OCI-LY3 (cell line): ENCODE measurements at regions not wholly inside any gene's neighbourhood (a gene's known extent, or its start where the extent isn't known, plus 50 kb on each side); places are given as distances from the start of the nearest gene placed in this dataset.

Experiments
- H2AFZ ChIP-seq: fragments of 200-600, 300-600 bp; shearing (Covaris generic); 2 replicates; pipeline ENCODE4 v1.6.0; 2014; ENCODE audit warnings: antibody characterized with exemption, low read depth, low read length
- H3K27ac ChIP-seq: fragments of 200-600, 300-600 bp; sonication (generic); 2 replicates; pipeline ENCODE4 v1.5.1; 2014; ENCODE audit warnings: mild to moderate bottlenecking, low read length, moderate library complexity, mixed read lengths
- H3K27me3 ChIP-seq: fragments of 200-600, 300-600 bp; sonication (generic); 2 replicates; pipeline ENCODE4 v1.6.1; 2014; ENCODE audit warnings: low read depth, low read length, mixed read lengths
- H3K36me3 ChIP-seq: fragments of 200-600, 300-600 bp; sonication (generic); replicated peaks from 2 replicates; pipeline ENCODE3; 2014; ENCODE audit warnings: low read depth, low read length, mixed read lengths
- H3K4me1 ChIP-seq: fragments of 300-600, 200-600 bp; sonication (generic); 2 replicates; pipeline ENCODE4 v1.6.1; 2014; ENCODE audit warnings: low read length, mixed read lengths
- H3K4me2 ChIP-seq: fragments of 200-600, 300-600 bp; sonication (generic); 2 replicates; pipeline ENCODE4 v1.6.1; 2014; ENCODE audit warnings: low read length, mixed read lengths
- H3K4me3 ChIP-seq: fragments of 300-600, 200-600 bp; sonication (generic); 2 replicates; pipeline ENCODE4 v1.5.1; 2014; ENCODE audit warnings: antibody characterized with exemption, mild to moderate bottlenecking, low read length, moderate library complexity
- H3K79me2 ChIP-seq: fragments of 300-600, 200-600 bp; shearing (Covaris generic); 2 replicates; pipeline ENCODE4 v1.6.1; 2014; ENCODE audit warnings: mild to moderate bottlenecking, low read length, mixed read lengths
- H3K9ac ChIP-seq: fragments of 300-600, 200-600 bp; shearing (Covaris generic); 2 replicates; pipeline ENCODE4 v1.6.0; 2014; ENCODE audit warnings: mild to moderate bottlenecking, low read length, moderate library complexity
- H3K9me3 ChIP-seq: fragments of 200-600, 300-600 bp; shearing (Covaris generic); 2 replicates; pipeline ENCODE4 v1.6.1; 2014; ENCODE audit warnings: low read length, mixed read lengths; ENCODE audit not compliant: insufficient read depth
- H4K20me1 ChIP-seq: fragments of 200-600, 300-600 bp; sonication (generic); 2 replicates; pipeline ENCODE4 v1.6.1; 2016; ENCODE audit warnings: low read length, mixed read lengths; ENCODE audit not compliant: insufficient read depth
- EZH2phosphoT487 ChIP-seq: fragments of 200-600 bp; shearing (Covaris generic); IDR thresholded peaks from 2 replicates; pipeline ENCODE4 v1.6.1; 2018; ENCODE audit warnings: antibody characterized with exemption, mixed run types, low read depth
- TF ChIP-seq, protein P1 (sequence below): fragments of 200-600, 300-600 bp; sonication (generic); IDR thresholded peaks from 2 replicates; pipeline ENCODE4 v1.5.1; 2014; ENCODE audit warnings: antibody characterized with exemption, low read length, low read depth

- Histone ChIP-seq H3K27ac (no peak overlapping the region), H3K4me3 (no peak overlapping the region), H3K36me3 (no peaks in the 10 kb centered on the region), H2AFZ (no peak overlapping the region), H3K27me3 (no peaks in the 10 kb centered on the region), H3K4me2 (no peak overlapping the region), H3K79me2 (no peaks in the 10 kb centered on the region), H3K9me3 (no peaks in the 10 kb centered on the region), H3K4me1 (no peaks in the 10 kb centered on the region), H3K9ac (no peak overlapping the region), H4K20me1 (no peaks in the 10 kb centered on the region)
- no peak for TF ChIP-seq EZH2phosphoT487
- TF ChIP-seq, protein P1, sequence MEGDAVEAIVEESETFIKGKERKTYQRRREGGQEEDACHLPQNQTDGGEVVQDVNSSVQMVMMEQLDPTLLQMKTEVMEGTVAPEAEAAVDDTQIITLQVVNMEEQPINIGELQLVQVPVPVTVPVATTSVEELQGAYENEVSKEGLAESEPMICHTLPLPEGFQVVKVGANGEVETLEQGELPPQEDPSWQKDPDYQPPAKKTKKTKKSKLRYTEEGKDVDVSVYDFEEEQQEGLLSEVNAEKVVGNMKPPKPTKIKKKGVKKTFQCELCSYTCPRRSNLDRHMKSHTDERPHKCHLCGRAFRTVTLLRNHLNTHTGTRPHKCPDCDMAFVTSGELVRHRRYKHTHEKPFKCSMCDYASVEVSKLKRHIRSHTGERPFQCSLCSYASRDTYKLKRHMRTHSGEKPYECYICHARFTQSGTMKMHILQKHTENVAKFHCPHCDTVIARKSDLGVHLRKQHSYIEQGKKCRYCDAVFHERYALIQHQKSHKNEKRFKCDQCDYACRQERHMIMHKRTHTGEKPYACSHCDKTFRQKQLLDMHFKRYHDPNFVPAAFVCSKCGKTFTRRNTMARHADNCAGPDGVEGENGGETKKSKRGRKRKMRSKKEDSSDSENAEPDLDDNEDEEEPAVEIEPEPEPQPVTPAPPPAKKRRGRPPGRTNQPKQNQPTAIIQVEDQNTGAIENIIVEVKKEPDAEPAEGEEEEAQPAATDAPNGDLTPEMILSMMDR: no peak
These were observed 431.2 kb upstream of the DYNLRB2 start for GRCh38 chr16:80109581-80109980.

GRCh38 chr16:80107900-80108299 lies 432.9 kb upstream of the DYNLRB2 start:
- H3K4me1 ChIP-seq: no peaks in the 10 kb centered on the region
- no peaks in the 10 kb centered on the region for H3K36me3 ChIP-seq
- H4K20me1 ChIP-seq: no peaks in the 10 kb centered on the region
- H2AFZ ChIP-seq: no peak overlapping the region
- no peak overlapping the region for H3K4me3 ChIP-seq
- no peaks in the 10 kb centered on the region for H3K9me3 ChIP-seq
- no peaks in the 10 kb centered on the region for H3K79me2 ChIP-seq
- H3K9ac ChIP-seq: no peak overlapping the region
- H3K27ac ChIP-seq: no peak overlapping the region
- no peaks in the 10 kb centered on the region for H3K27me3 ChIP-seq
- TF ChIP-seq EZH2phosphoT487: no peak
- TF ChIP-seq, protein P1: no peak
- no peak overlapping the region for H3K4me2 ChIP-seq

- H3K4me1 ChIP-seq: no peaks in the 10 kb centered on the region
- H3K9ac ChIP-seq: no peak overlapping the region
- H3K9me3 ChIP-seq: no peaks in the 10 kb centered on the region
- no peaks in the 10 kb centered on the region for H3K79me2 ChIP-seq
- H3K36me3 ChIP-seq: no peaks in the 10 kb centered on the region
- H3K27ac ChIP-seq: no peak overlapping the region
- peaks cover 3% of the 10 kb centered on the region; the same call in 1 of the 2 replicates for H3K27me3 ChIP-seq
- H3K4me3 ChIP-seq: no peak overlapping the region
- H3K4me2 ChIP-seq: no peak overlapping the region
- no peaks in the 10 kb centered on the region for H4K20me1 ChIP-seq
- TF ChIP-seq, protein P1: no peak
- TF ChIP-seq EZH2phosphoT487: no peak
- no peak overlapping the region for H2AFZ ChIP-seq
These were observed 435.0 kb upstream of the DYNLRB2 start for GRCh38 chr16:80105751-80106150.

DNA sequence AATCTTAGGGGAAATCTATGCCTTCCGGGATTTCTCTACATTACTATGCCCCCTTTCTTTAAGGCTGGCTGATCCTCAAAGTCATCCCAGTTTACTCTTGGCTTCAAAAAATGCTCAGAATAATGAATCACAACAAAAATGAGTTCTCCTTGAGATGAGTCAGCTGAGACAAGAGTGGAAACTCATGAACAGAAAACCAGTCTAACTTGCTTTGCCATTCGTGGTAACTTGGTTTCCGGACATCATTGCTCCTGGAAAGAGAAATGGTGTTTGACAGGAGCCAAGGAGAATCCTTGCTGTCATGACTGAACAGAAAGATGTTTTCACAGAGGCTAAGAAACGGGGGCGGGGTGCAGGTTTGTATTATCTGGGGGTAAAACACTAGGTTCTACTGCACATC lies 435.6 kb upstream of the DYNLRB2 start:
- H3K4me2 ChIP-seq: no peak overlapping the region
- H3K4me3 ChIP-seq: no peak overlapping the region
- no peaks in the 10 kb centered on the region for H3K79me2 ChIP-seq
- H3K27ac ChIP-seq: no peak overlapping the region
- no peak overlapping the region for H2AFZ ChIP-seq
- TF ChIP-seq, protein P1: no peak
- TF ChIP-seq EZH2phosphoT487: no peak
- no peaks in the 10 kb centered on the region for H3K9me3 ChIP-seq
- no peaks in the 10 kb centered on the region for H4K20me1 ChIP-seq
- H3K27me3 ChIP-seq: peaks cover 3% of the 10 kb centered on the region; the same call in 1 of the 2 replicates
- H3K9ac ChIP-seq: no peak overlapping the region
- no peaks in the 10 kb centered on the region for H3K4me1 ChIP-seq
- no peaks in the 10 kb centered on the region for H3K36me3 ChIP-seq
